GM12865 (cell line): ENCODE measurements at regions not wholly inside any gene's neighbourhood (a gene's known extent, or its start where the extent isn't known, plus 50 kb on each side); places are given as distances from the start of the nearest gene placed in this dataset.
"Not testable (repeated sequence)": the region's sequence is repeated elsewhere in the genome, so short reads cannot be mapped to it uniquely, and the experiment has no call there.

Experiments used
- DNase-seq: peaks from one replicate; pipeline ENCODE4 v3.0.0; 2010; ENCODE audit warnings: low read depth
- H3K4me3 ChIP-seq: 2 replicates; pipeline ENCODE4 v1.5.1; 2011; ENCODE audit warnings: mild to moderate bottlenecking, low read depth, low read length, control low read depth
- CTCF ChIP-seq: IDR thresholded peaks from 2 replicates; pipeline ENCODE4 v1.5.1; 2011; ENCODE audit warnings: low read length, control low read depth, low read depth, inconsistent platforms; ENCODE audit not compliant: insufficient read depth; ENCODE audit errors: missing control alignments

GRCh38 chr5:50898966-50899365, 232.5 kb downstream of the PARP8 start:
- TF ChIP-seq CTCF, result no peak
- no peak overlapping the region for H3K4me3 ChIP-seq
- no peak for DNase-seq

- no peak for TF ChIP-seq CTCF
- no peak overlapping the region for H3K4me3 ChIP-seq
- no peak for DNase-seq
Measured at GRCh38 chr5:50900952-50901510, 234.6 kb downstream of the PARP8 start.

GRCh38 chr5:50903651-50904050, 237.2 kb downstream of the PARP8 start:
- DNase-seq, result no peak
- TF ChIP-seq CTCF, result no peak
- H3K4me3 ChIP-seq, result no peak overlapping the region

GRCh38 chr5:50905996-50906570, 239.6 kb downstream of the PARP8 start:
- DNase-seq, result no peak

GRCh38 chr5:50920160-50920559, 253.7 kb downstream of the PARP8 start:
- not testable (repeated sequence) for DNase-seq, H3K4me3 ChIP-seq

More at GRCh38 chr5:50905996-50906570, 239.6 kb downstream of the PARP8 start:
- no peak for TF ChIP-seq CTCF
- H3K4me3 ChIP-seq, result no peak overlapping the region

GRCh38 chr5:50921366-50922133, 255.1 kb downstream of the PARP8 start:
- no peak for TF ChIP-seq CTCF

GRCh38 chr5:50922134-50922941, 255.9 kb downstream of the PARP8 start:
- peak; percentile 31 for DNase-seq
- not testable (repeated sequence) for H3K4me3 ChIP-seq
- TF ChIP-seq CTCF, result peak; percentile 75

More at GRCh38 chr5:50921366-50922133, 255.1 kb downstream of the PARP8 start:
- DNase-seq, result no peak
- no peak overlapping the region for H3K4me3 ChIP-seq
